GM12892 (cell line): ENCODE measurements at regions not wholly inside any gene's neighbourhood (a gene's known extent, or its start where the extent isn't known, plus 50 kb on each side); places are given as distances from the start of the nearest gene placed in this dataset.

ENCODE experiments used
- POLR2A ChIP-seq: IDR thresholded peaks from 2 replicates; pipeline ENCODE4 v1.6.1; 2011; ENCODE audit warnings: low read depth, low read length, control low read depth
- POLR2AphosphoS5 ChIP-seq: IDR thresholded peaks from 2 replicates; pipeline ENCODE4 v1.6.1; 2011; ENCODE audit warnings: low read depth, low read length, control low read depth

DNA sequence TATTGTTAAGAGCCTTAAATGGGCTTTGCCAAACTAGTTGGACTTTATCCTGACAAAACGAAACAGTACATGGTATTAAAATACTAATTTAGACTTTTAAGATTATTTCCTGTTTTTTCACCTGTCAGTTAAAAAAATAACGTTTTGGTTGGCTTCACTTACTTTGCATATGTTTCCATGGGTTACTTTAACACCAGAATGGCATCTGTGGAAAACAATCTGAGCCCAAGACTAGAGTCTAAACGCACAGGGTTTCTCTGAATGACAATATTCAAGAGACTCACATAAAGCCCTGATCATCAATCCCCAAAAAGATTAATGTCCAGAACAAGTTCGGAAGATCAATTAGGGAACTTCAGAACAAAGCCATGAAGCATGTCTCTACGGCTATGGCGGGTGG is 888.0 kb downstream of the EPHA4 start:
- no peak for TF ChIP-seq POLR2A
- no peak for TF ChIP-seq POLR2AphosphoS5
